HG03342 (cell line): ENCODE measurements at regions not wholly inside any gene's neighbourhood (a gene's known extent, or its start where the extent isn't known, plus 50 kb on each side); places are given as distances from the start of the nearest gene placed in this dataset.
"Not testable (repeated sequence)": the region's sequence is repeated elsewhere in the genome, so short reads cannot be mapped to it uniquely, and the experiment has no call there.

Experiments
- ATAC-seq: cut with Tn5 transposase; IDR thresholded peaks from one replicate; pipeline ENCODE4 v1.9.1; 2021; ENCODE audit warnings: mild to moderate bottlenecking, moderate library complexity; ENCODE audit not compliant: unreplicated experiment

- ATAC-seq: no peak
These were observed 385.5 kb downstream of the GBE1 start for GRCh38 chr3:81375921-81376320.

GRCh38 chr3:81364411-81364810 lies 397.0 kb downstream of the GBE1 start:
- ATAC-seq: no peak

GRCh38 chr3:81363816-81364215 lies 397.6 kb downstream of the GBE1 start:
- ATAC-seq: no peak

GRCh38 chr3:81354119-81354518 lies 407.3 kb downstream of the GBE1 start:
- ATAC-seq: no peak

GRCh38 chr3:81352867-81353266 lies 408.6 kb downstream of the GBE1 start:
- ATAC-seq: no peak

- no peak for ATAC-seq
These were observed 411.6 kb downstream of the GBE1 start for GRCh38 chr3:81349816-81350340.

GRCh38 chr3:81339040-81339845 lies 422.2 kb downstream of the GBE1 start:
- ATAC-seq: peak; percentile 94

- ATAC-seq: no peak
These were observed 425.0 kb downstream of the GBE1 start for GRCh38 chr3:81336470-81336869.

GRCh38 chr3:81329835-81330234 lies 431.6 kb downstream of the GBE1 start:
- not testable (repeated sequence) for ATAC-seq

- ATAC-seq: no peak
These were observed 435.2 kb downstream of the GBE1 start for GRCh38 chr3:81326245-81326644.

GRCh38 chr3:81320862-81321261 lies 440.6 kb downstream of the GBE1 start:
- no peak for ATAC-seq

GRCh38 chr3:81315030-81315429 lies 446.4 kb downstream of the GBE1 start:
- ATAC-seq: no peak

- no peak for ATAC-seq
These were observed 450.1 kb downstream of the GBE1 start for GRCh38 chr3:81311321-81311720.

GRCh38 chr3:81308306-81308705 lies 453.1 kb downstream of the GBE1 start:
- no peak for ATAC-seq

GRCh38 chr3:81307221-81307620 lies 454.2 kb downstream of the GBE1 start:
- no peak for ATAC-seq

GRCh38 chr3:81303321-81303720 lies 458.1 kb downstream of the GBE1 start:
- ATAC-seq: no peak

- peak; percentile 83 for ATAC-seq
These were observed 459.4 kb downstream of the GBE1 start for GRCh38 chr3:81302045-81302444.

- no peak for ATAC-seq
These were observed 460.2 kb downstream of the GBE1 start for GRCh38 chr3:81301230-81301629.

- no peak for ATAC-seq
These were observed 461.0 kb downstream of the GBE1 start for GRCh38 chr3:81300324-81300927.

GRCh38 chr3:81299481-81299880 lies 462.0 kb downstream of the GBE1 start:
- no peak for ATAC-seq

- ATAC-seq: no peak
These were observed 465.4 kb downstream of the GBE1 start for GRCh38 chr3:81295906-81296577.

GRCh38 chr3:81293156-81293555 lies 468.3 kb downstream of the GBE1 start:
- ATAC-seq: no peak
